K562 (cell line): ENCODE measurements at regions not wholly inside any gene's neighbourhood (a gene's known extent, or its start where the extent isn't known, plus 50 kb on each side); places are given as distances from the start of the nearest gene placed in this dataset.

Experiments
- ATAC-seq: fragments of 200-7000 bp; cut with Tn5 transposase; 3 replicates; pipeline ENCODE4 v1.9.1; 2020; ENCODE audit warnings: moderate library complexity
- BruUV-seq: library from RNA; stranded (reverse); fragments of 400-500 nt; replicated peaks from 2 replicates; lab custom pipeline; 2021; lab: Mats Ljungman, UMichigan
- CTCF ChIA-PET: fragments of 300-600 bp; formaldehyde crosslinking; extraction: SDS; loops from one replicate; lab custom pipeline; 2021; ENCODE audit warnings: low intra/inter-chr PET ratio; lab: Yijun Ruan, JAX
- POLR2A ChIA-PET: fragments of 300-600, 350-650 bp; sonication (Branson Sonifier 250); formaldehyde crosslinking; extraction: SDS; loops from one replicate; lab custom pipeline; 2021; ENCODE audit warnings: antibody characterized with exemption, inconsistent platforms; lab: Yijun Ruan, JAX
- DNase-seq, 4 experiments: peaks; one replicate each; pipeline versions ENCODE4 v3.0.0 to v3.0.0-alpha.2; 2011 to 2018; ENCODE audit warnings: low spot score in 3 of 4, mixed read lengths in 3 of 4; ENCODE audit errors: extremely low read depth in 1 of 4
- FAIRE-seq: peaks from 2 replicates; lab custom pipeline; 2011; peaks lifted over from hg19 to GRCh38; lab: Jason Lieb, UNC
- H2AFZ ChIP-seq: 2 replicates; pipeline ENCODE4 v1.6.0; 2011; ENCODE audit warnings: low read depth, low read length, control low read depth, inconsistent platforms
- H3K27ac ChIP-seq: fragments of 200-600 bp; 3 replicates; pipeline ENCODE4 v1.8.0; 2011; ENCODE audit warnings: low read depth, mild to moderate bottlenecking, control low read depth, inconsistent platforms, low read length, moderate library complexity, mixed read lengths; ENCODE audit errors: extremely low read depth
- H3K27me3 ChIP-seq, 2 experiments: fragments of 300-600 bp in 1 of 2; 2 replicates in 1 of 2; 3 replicates in 1 of 2; pipeline versions ENCODE4 v1.6.0 to v1.8.0; 2011; ENCODE audit warnings: inconsistent platforms in 2 of 2, low read length in 2 of 2, mild to moderate bottlenecking in 1 of 2, mixed read lengths in 1 of 2, moderate library complexity in 1 of 2; ENCODE audit not compliant: control insufficient read depth in 2 of 2, insufficient read depth in 2 of 2
- H3K36me3 ChIP-seq: fragments of 300-600 bp; 3 replicates; pipeline ENCODE4 v1.8.0; 2011; ENCODE audit warnings: mild to moderate bottlenecking, low read length, inconsistent platforms; ENCODE audit not compliant: control insufficient read depth, insufficient read depth
- H3K4me1 ChIP-seq, 2 experiments: fragments of 200-600 bp in 1 of 2; replicated peaks in 1 of 2; 2 replicates in 1 of 2; 3 replicates in 1 of 2; pipeline versions ENCODE4 v1.5.1 to v1.8.0; 2011; ENCODE audit warnings: inconsistent platforms in 2 of 2, low read length in 2 of 2, mild to moderate bottlenecking in 1 of 2, mixed read lengths in 1 of 2, moderate library complexity in 1 of 2; ENCODE audit not compliant: control insufficient read depth in 2 of 2, insufficient read depth in 2 of 2
- H3K4me2 ChIP-seq: 2 replicates; pipeline ENCODE4 v1.6.1; 2011; ENCODE audit warnings: low read length, control low read depth, inconsistent platforms, mixed read lengths; ENCODE audit not compliant: insufficient read depth
- H3K4me3 ChIP-seq: fragments of 200-600 bp; sonication (generic), shearing (Covaris generic); 2 replicates; pipeline ENCODE4 v1.5.1; 2016; ENCODE audit warnings: control low read depth, inconsistent platforms
- H3K79me2 ChIP-seq: fragments of 200-600 bp; 3 replicates; pipeline ENCODE4 v1.8.0; 2011; ENCODE audit warnings: low read length, inconsistent platforms; ENCODE audit not compliant: control insufficient read depth, insufficient read depth
- H3K9ac ChIP-seq, 2 experiments: 2 replicates each; pipeline versions ENCODE4 v1.6.0 to v1.6.1; 2011; ENCODE audit warnings: low read depth in 2 of 2, low read length in 2 of 2, control low read depth in 1 of 2, inconsistent platforms in 1 of 2, mild to moderate bottlenecking in 1 of 2, mixed read lengths in 1 of 2; ENCODE audit not compliant: insufficient read depth in 1 of 2
- H3K9me1 ChIP-seq: one replicate; pipeline ENCODE4 v1.6.0; 2011; ENCODE audit warnings: inconsistent platforms, mild to moderate bottlenecking, low read length, moderate library complexity; ENCODE audit not compliant: control insufficient read depth, insufficient read depth
- H3K9me3 ChIP-seq: replicated peaks from 2 replicates; pipeline ENCODE4 v1.5.1; 2011; ENCODE audit warnings: low read depth, low read length, inconsistent platforms; ENCODE audit not compliant: control insufficient read depth, insufficient read depth
- H4K20me1 ChIP-seq: replicated peaks from 2 replicates; pipeline ENCODE4 v1.6.1; 2011; ENCODE audit warnings: low read length, inconsistent platforms, mixed read lengths; ENCODE audit not compliant: control insufficient read depth, insufficient read depth
- FIP1L1 ChIP-seq: fragments of 200-400 bp; formaldehyde crosslinking; IDR thresholded peaks from 2 replicates; pipeline ENCODE4 v1.6.1; 2018; ENCODE audit warnings: mild to moderate bottlenecking, low read depth, low read length; ENCODE audit not compliant: poor library complexity, severe bottlenecking
- HDAC3 ChIP-seq: fragments of 450-650 bp; IDR thresholded peaks from 2 replicates; pipeline ENCODE4 v1.6.1; 2018; ENCODE audit warnings: borderline replicate concordance, mild to moderate bottlenecking, moderate library complexity; ENCODE audit not compliant: partially characterized antibody
- HDAC6 ChIP-seq: IDR thresholded peaks from 2 replicates; pipeline ENCODE4 v1.6.1; 2012; ENCODE audit warnings: low read depth, mild to moderate bottlenecking, control low read depth, inconsistent platforms, low read length, moderate library complexity
- ILK ChIP-seq: fragments of 450-650 bp; IDR thresholded peaks from 2 replicates; pipeline ENCODE4 v1.6.1; 2016; ENCODE audit warnings: missing genetic modification characterization, low read depth, mild to moderate bottlenecking, missing compliant biosample characterization, moderate library complexity, borderline replicate concordance
- MAFF ChIP-seq: IDR thresholded peaks from 2 replicates; pipeline ENCODE4 v1.6.1; 2012; ENCODE audit warnings: low read length, improper control_type of control experiment
- MTF1 ChIP-seq: fragments of 250-450 bp; sonication (Bioruptor Pico); IDR thresholded peaks from 2 replicates; pipeline ENCODE4 v1.9.0; 2021; ENCODE audit warnings: moderate library complexity, mild to moderate bottlenecking, inconsistent platforms, borderline replicate concordance
- RNF2 ChIP-seq: sonication (generic); IDR thresholded peaks from 2 replicates; pipeline ENCODE4 v1.6.1; 2016
- SFPQ ChIP-seq: fragments of 200-400 bp; formaldehyde crosslinking; IDR thresholded peaks from 2 replicates; pipeline ENCODE4 v1.6.1; 2017; ENCODE audit warnings: mild to moderate bottlenecking, low read depth, low read length, moderate library complexity
- SMAD2 ChIP-seq: fragments of 150-350 bp; IDR thresholded peaks from 2 replicates; pipeline ENCODE4 v1.6.1; 2014; ENCODE audit warnings: low read depth, mild to moderate bottlenecking, low read length
- TAF15 ChIP-seq: fragments of 200-400 bp; formaldehyde crosslinking; IDR thresholded peaks from 2 replicates; pipeline ENCODE4 v1.6.1; 2017; ENCODE audit warnings: mild to moderate bottlenecking, low read depth, low read length, moderate library complexity
- ZNF212 ChIP-seq: fragments of 450-650 bp; formaldehyde crosslinking; IDR thresholded peaks from 2 replicates; pipeline ENCODE4 v1.4.0; 2020; ENCODE audit warnings: mild to moderate bottlenecking
- ZNF77 ChIP-seq: fragments of 250-450 bp; sonication (Bioruptor Pico); IDR thresholded peaks from 2 replicates; pipeline ENCODE4 v1.5.0; 2020
- WGBS: fragments of 100-300 bp; shearing (Covaris generic); methylation state at CpG from one replicate; pipeline ENCODE4 v1.1.6; 2016; ENCODE audit warnings: low coverage, mixed read lengths; ENCODE audit not compliant: insufficient coverage; ENCODE audit errors: missing lambda C conversion rate; 5-methylcytosine and 5-hydroxymethylcytosine counted together
- in situ Hi-C: fragments of 300-500 bp; cut with MboI; formaldehyde crosslinking; loops from 4 replicates; pipeline ENCODE4 v1.15.0; 2018; ENCODE audit warnings: inconsistent platforms, mixed read lengths
- intact Hi-C: fragments of 100-400 bp; cut with micrococcal nuclease; formaldehyde crosslinking; loops from 2 replicates; pipeline ENCODE4 v1.14.2; 2022
- TF ChIP-seq, protein P1 (sequence below): fragments of 250-450 bp; sonication (Bioruptor Pico); IDR thresholded peaks from 2 replicates; pipeline ENCODE4 v1.8.0; 2021; ENCODE audit warnings: moderate library complexity, mild to moderate bottlenecking, inconsistent platforms
- TF ChIP-seq, protein P2 (sequence below): fragments of 250-450 bp; sonication (Bioruptor Pico); IDR thresholded peaks from 2 replicates; pipeline ENCODE4 v1.4.0; 2020
- TF ChIP-seq, protein P3 (sequence below), 2 experiments: fragments of 150-350 bp in 1 of 2; IDR thresholded peaks; 2 replicates each; pipeline ENCODE4 v1.6.1; 2012 to 2016; ENCODE audit warnings: low read depth in 2 of 2, low read length in 2 of 2, mild to moderate bottlenecking in 1 of 2, moderate library complexity in 1 of 2

DNA sequence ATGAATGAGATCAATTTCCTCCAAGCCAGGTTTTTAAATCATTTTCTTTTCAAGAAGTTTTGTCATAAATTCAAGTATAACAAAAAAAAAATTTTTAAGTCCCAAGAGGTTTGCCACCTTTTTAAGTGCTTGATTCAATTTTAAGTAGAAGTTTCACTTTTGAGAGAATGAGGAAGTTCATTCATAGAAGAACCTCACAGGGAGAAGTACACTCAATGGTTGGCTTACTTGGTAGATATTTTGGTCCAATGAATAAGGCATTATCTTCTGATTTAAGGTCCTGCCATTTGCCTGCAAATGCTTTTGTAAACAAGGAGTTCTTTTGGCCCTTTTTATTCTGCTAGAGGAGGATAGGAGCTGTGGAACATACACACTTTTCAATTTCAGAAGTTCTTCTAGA lies 96.7 kb upstream of the NOVA1 start (continued):
- TF ChIP-seq TAF15 (no peak), MAFF (no peak), FIP1L1 (no peak), ILK (tag) (no peak)

DNA sequence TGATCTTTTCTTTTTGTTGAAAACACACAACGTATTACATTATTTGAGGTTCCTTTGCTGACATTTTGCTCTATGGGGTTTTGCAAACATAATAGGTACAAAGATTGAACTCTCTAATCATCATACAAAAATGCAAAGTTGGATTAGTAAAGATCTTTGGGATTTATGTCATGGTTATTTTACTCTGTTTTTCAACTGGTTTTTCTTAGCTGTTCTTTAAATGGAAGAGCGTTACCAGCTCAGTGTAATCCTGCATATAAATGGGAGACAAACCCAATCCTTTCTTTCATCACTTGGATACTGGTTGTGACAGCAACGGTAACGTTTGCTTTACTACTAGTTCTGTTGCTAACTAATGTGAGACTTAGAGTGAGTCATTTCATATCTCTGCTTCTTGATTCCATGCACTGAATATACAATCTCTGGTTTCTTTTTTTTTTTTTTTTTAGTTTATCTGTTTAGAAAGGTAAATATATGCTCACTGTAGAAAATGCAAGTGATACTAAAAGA lies 104.9 kb upstream of the NOVA1 start:
- H3K4me2 ChIP-seq, result no peak overlapping the region
- no peaks in the 10 kb centered on the region for H3K27me3 ChIP-seq
- in situ Hi-C loops, result no loop called here
- WGBS, result 0% methylated on average over 4 of the region's 4 CpGs
- no peaks in the 10 kb centered on the region for H3K79me2 ChIP-seq
- FAIRE-seq, result no peak
- intact Hi-C loops, result no loop called here
- TF ChIP-seq HDAC3 (no peak), ZNF212 (no peak), HDAC6 (no peak), RNF2 (no peak), MTF1 (no peak), SFPQ (no peak), SMAD2 (no peak), ZNF77 (CRISPR knock-in tag) (no peak)
- TF ChIP-seq, protein P1, sequence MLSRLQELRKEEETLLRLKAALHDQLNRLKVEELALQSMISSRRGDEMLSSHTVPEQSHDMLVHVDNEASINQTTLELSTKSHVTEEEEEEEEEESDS, result no peak
- TF ChIP-seq, protein P2, sequence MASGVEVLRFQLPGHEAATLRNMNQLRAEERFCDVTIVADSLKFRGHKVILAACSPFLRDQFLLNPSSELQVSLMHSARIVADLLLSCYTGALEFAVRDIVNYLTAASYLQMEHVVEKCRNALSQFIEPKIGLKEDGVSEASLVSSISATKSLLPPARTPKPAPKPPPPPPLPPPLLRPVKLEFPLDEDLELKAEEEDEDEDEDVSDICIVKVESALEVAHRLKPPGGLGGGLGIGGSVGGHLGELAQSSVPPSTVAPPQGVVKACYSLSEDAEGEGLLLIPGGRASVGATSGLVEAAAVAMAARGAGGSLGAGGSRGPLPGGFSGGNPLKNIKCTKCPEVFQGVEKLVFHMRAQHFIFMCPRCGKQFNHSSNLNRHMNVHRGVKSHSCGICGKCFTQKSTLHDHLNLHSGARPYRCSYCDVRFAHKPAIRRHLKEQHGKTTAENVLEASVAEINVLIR (CRISPR knock-in tag), result no peak
- TF ChIP-seq, protein P3, sequence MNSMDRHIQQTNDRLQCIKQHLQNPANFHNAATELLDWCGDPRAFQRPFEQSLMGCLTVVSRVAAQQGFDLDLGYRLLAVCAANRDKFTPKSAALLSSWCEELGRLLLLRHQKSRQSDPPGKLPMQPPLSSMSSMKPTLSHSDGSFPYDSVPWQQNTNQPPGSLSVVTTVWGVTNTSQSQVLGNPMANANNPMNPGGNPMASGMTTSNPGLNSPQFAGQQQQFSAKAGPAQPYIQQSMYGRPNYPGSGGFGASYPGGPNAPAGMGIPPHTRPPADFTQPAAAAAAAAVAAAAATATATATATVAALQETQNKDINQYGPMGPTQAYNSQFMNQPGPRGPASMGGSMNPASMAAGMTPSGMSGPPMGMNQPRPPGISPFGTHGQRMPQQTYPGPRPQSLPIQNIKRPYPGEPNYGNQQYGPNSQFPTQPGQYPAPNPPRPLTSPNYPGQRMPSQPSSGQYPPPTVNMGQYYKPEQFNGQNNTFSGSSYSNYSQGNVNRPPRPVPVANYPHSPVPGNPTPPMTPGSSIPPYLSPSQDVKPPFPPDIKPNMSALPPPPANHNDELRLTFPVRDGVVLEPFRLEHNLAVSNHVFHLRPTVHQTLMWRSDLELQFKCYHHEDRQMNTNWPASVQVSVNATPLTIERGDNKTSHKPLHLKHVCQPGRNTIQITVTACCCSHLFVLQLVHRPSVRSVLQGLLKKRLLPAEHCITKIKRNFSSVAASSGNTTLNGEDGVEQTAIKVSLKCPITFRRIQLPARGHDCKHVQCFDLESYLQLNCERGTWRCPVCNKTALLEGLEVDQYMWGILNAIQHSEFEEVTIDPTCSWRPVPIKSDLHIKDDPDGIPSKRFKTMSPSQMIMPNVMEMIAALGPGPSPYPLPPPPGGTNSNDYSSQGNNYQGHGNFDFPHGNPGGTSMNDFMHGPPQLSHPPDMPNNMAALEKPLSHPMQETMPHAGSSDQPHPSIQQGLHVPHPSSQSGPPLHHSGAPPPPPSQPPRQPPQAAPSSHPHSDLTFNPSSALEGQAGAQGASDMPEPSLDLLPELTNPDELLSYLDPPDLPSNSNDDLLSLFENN (IDR thresholded peaks at IDR 0.05; ENCODE audit: low read depth in 2 of 2, low read length in 2 of 2), result no peak
- no peak for DNase-seq
- ATAC-seq, result no peak
- no peak overlapping the region for H3K27ac ChIP-seq
- no peaks in the 10 kb centered on the region for H3K4me1 ChIP-seq
- CTCF ChIA-PET, result no interaction called here
- H3K4me3 ChIP-seq, result no peak overlapping the region
- BruUV-seq, result no TSS peak
- no peaks in the 10 kb centered on the region for H3K36me3 ChIP-seq
- no peaks in the 10 kb centered on the region for H3K9me3 ChIP-seq
- H3K9ac ChIP-seq, result no peak overlapping the region
- no peaks in the 10 kb centered on the region for H3K9me1 ChIP-seq
- H2AFZ ChIP-seq, result no peak overlapping the region
- POLR2A ChIA-PET, result no interaction called here
- H4K20me1 ChIP-seq, result no peaks in the 10 kb centered on the region
